Endodermal cell (in vitro differentiated cells): ENCODE measurements at regions not wholly inside any gene's neighbourhood (a gene's known extent, or its start where the extent isn't known, plus 50 kb on each side); places are given as distances from the start of the nearest gene placed in this dataset.

Source experiments
- DNase-seq: peaks from one replicate; pipeline ENCODE4 v3.0.0-alpha.2; 2017
- H3K27ac ChIP-seq: 2 replicates; pipeline ENCODE4 v1.5.1; 2013; ENCODE audit warnings: mild to moderate bottlenecking, low read depth, low read length, moderate library complexity
- H3K27me3 ChIP-seq: 2 replicates; pipeline ENCODE4 v1.6.1; 2013; ENCODE audit warnings: mild to moderate bottlenecking, low read length, moderate library complexity; ENCODE audit not compliant: insufficient read depth, control insufficient read depth, poor library complexity, severe bottlenecking
- H3K36me3 ChIP-seq: 2 replicates; pipeline ENCODE4 v1.7.0; 2013; ENCODE audit warnings: mild to moderate bottlenecking, low read length, moderate library complexity; ENCODE audit not compliant: control insufficient read depth, insufficient read depth
- H3K4me1 ChIP-seq: one replicate; pipeline ENCODE4 v1.7.0; 2013; ENCODE audit warnings: low read length; ENCODE audit not compliant: control insufficient read depth, insufficient read depth
- H3K4me3 ChIP-seq: 2 replicates; pipeline ENCODE4 v1.5.1; 2013; ENCODE audit warnings: mild to moderate bottlenecking, low read length, moderate library complexity
- H3K9ac ChIP-seq: 2 replicates; pipeline ENCODE4 v1.6.1; 2013; ENCODE audit warnings: mild to moderate bottlenecking, low read length, moderate library complexity; ENCODE audit not compliant: poor library complexity, severe bottlenecking; ENCODE audit errors: extremely low read depth
- H3K9me3 ChIP-seq: 2 replicates; pipeline ENCODE4 v1.6.1; 2013; ENCODE audit warnings: mild to moderate bottlenecking, low read length, moderate library complexity; ENCODE audit not compliant: control insufficient read depth
- H3K27ac Mint-ChIP-seq: 2 replicates; pipeline ENCODE4 v1.8.0; 2020; ENCODE audit warnings: mixed read lengths
- H3K27me3 Mint-ChIP-seq: 2 replicates; pipeline ENCODE4 v1.8.0; 2021; ENCODE audit warnings: mild to moderate bottlenecking, mixed read lengths; ENCODE audit not compliant: insufficient read depth
- H3K36me3 Mint-ChIP-seq: 2 replicates; pipeline ENCODE4 v1.8.0; 2020; ENCODE audit warnings: low read depth, mixed read lengths
- H3K4me1 Mint-ChIP-seq: 2 replicates; pipeline ENCODE4 v1.8.0; 2020; ENCODE audit warnings: mixed read lengths
- H3K4me3 Mint-ChIP-seq: 2 replicates; pipeline ENCODE4 v1.8.0; 2020; ENCODE audit warnings: mild to moderate bottlenecking, moderate library complexity, mixed read lengths
- H3K9me3 Mint-ChIP-seq: 2 replicates; pipeline ENCODE4 v1.8.0; 2020; ENCODE audit warnings: mild to moderate bottlenecking, mixed read lengths
- CTCF ChIP-seq: fragments of 200-600 bp; sonication (generic); conservative IDR thresholded peaks from 2 replicates; pipeline ENCODE4 v1.5.0; 2021; ENCODE audit warnings: antibody characterized with exemption, mild to moderate bottlenecking
- WGBS, 2 experiments: methylation state at CpG; one replicate each; pipeline versions ENCODE4 v1.1.5 to v1.1.7; 2013; ENCODE audit warnings: missing lambda C conversion rate in 2 of 2, mixed read lengths in 1 of 2; ENCODE audit not compliant: insufficient coverage in 1 of 2, insufficient read length in 1 of 2; 5-methylcytosine and 5-hydroxymethylcytosine counted together

DNA sequence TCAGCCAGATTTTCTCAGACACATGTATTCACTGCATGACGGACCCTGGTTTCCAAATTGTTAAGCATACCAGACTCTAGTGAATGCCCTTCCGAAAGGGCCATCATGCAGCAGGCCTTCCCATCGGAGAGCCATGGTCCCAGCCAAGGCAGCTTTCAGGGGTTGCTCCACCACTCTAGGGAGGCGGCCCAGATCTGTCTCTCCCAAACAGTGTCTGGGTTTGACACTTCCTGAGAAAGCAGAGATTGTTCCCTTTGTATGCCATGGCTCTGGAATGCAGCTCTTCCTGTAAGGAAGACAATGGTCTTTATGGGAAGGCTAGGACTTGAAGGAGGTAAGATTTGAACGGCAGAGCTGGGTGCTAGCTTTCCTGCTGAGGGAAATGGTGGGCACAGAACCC, 178.8 kb upstream of the BMPER start:
- peaks cover 45% of the 10 kb centered on the region for H3K4me1 ChIP-seq
- DNase-seq, result peak; percentile 76
- H3K4me1 Mint-ChIP-seq, result peaks cover 71% of the 10 kb centered on the region
- peak overlapping the region; percentile 96 for H3K27ac Mint-ChIP-seq
- no peak overlapping the region for H3K9ac ChIP-seq
- no peaks in the 10 kb centered on the region for H3K27me3 Mint-ChIP-seq
- no peaks in the 10 kb centered on the region for H3K36me3 ChIP-seq
- H3K4me3 Mint-ChIP-seq, result peak overlapping the region; percentile 27
- H3K36me3 Mint-ChIP-seq, result peaks cover 5% of the 10 kb centered on the region
- H3K9me3 Mint-ChIP-seq, result no peaks in the 10 kb centered on the region
- H3K27ac ChIP-seq, result no peak overlapping the region
- no peaks in the 10 kb centered on the region for H3K27me3 ChIP-seq
- WGBS, 2 experiments, result 79 to 84% methylated on average over 4 to 5 of the region's 5 CpGs
- no peak overlapping the region for H3K4me3 ChIP-seq
- TF ChIP-seq CTCF, result no peak
- no peaks in the 10 kb centered on the region for H3K9me3 ChIP-seq

GRCh38 chr7:33727315-33727714, 178.0 kb upstream of the BMPER start:
- 85 to 86% methylated on average over 9 to 11 of the region's 11 CpGs for WGBS, 2 experiments
- peak overlapping the region; percentile 96 for H3K27ac Mint-ChIP-seq
- no peaks in the 10 kb centered on the region for H3K27me3 Mint-ChIP-seq
- Histone ChIP-seq H3K9ac (no peak overlapping the region), H3K9me3 (no peaks in the 10 kb centered on the region), H3K27ac (no peak overlapping the region), H3K27me3 (no peaks in the 10 kb centered on the region), H3K36me3 (no peaks in the 10 kb centered on the region), H3K4me1 (peaks cover 47% of the 10 kb centered on the region), H3K4me3 (no peak overlapping the region)
- TF ChIP-seq CTCF, result no peak
- no peak overlapping the region for H3K4me3 Mint-ChIP-seq
- H3K36me3 Mint-ChIP-seq, result peaks cover 5% of the 10 kb centered on the region
- DNase-seq, result no peak
- peaks cover 70% of the 10 kb centered on the region for H3K4me1 Mint-ChIP-seq
- H3K9me3 Mint-ChIP-seq, result no peaks in the 10 kb centered on the region

GRCh38 chr7:33728873-33729551, 176.3 kb upstream of the BMPER start:
- DNase-seq, result no peak
- no peak for TF ChIP-seq CTCF
- H3K27ac ChIP-seq, result no peak overlapping the region

More at GRCh38 chr7:33728873-33729551, 176.3 kb upstream of the BMPER start:
- no peaks in the 10 kb centered on the region for H3K36me3 ChIP-seq
- H3K4me1 Mint-ChIP-seq, result peaks cover 61% of the 10 kb centered on the region
- H3K27me3 Mint-ChIP-seq, result no peaks in the 10 kb centered on the region
- no peak overlapping the region for H3K4me3 Mint-ChIP-seq
- peak overlapping the region; percentile 38 for H3K27ac Mint-ChIP-seq
- peaks cover 5% of the 10 kb centered on the region for H3K36me3 Mint-ChIP-seq
- H3K9me3 ChIP-seq, result no peaks in the 10 kb centered on the region
- no peak overlapping the region for H3K4me3 ChIP-seq
- no peaks in the 10 kb centered on the region for H3K9me3 Mint-ChIP-seq
- H3K9ac ChIP-seq, result no peak overlapping the region
- no peaks in the 10 kb centered on the region for H3K27me3 ChIP-seq
- peaks cover 40% of the 10 kb centered on the region for H3K4me1 ChIP-seq
- 89 to 91% methylated on average over 12 to 16 of the region's 16 CpGs for WGBS, 2 experiments
